Epithelial cell of esophagus (primary cell): ENCODE measurements at regions not wholly inside any gene's neighbourhood (a gene's known extent, or its start where the extent isn't known, plus 50 kb on each side); places are given as distances from the start of the nearest gene placed in this dataset.
A peak's percentile ranks its signal among the peaks of the same experiment; 100 is the strongest.

ENCODE experiments used
- DNase-seq: peaks from one replicate; pipeline ENCODE4 v3.0.0; 2010; ENCODE audit warnings: low read depth
- H3K4me3 ChIP-seq: 2 replicates; pipeline ENCODE4 v1.5.1; 2011; ENCODE audit warnings: mild to moderate bottlenecking, low read length, control low read depth
- CTCF ChIP-seq: IDR thresholded peaks from 2 replicates; pipeline ENCODE4 v1.5.1; 2011; ENCODE audit warnings: low read depth, mild to moderate bottlenecking, low read length, control low read depth, inconsistent platforms; ENCODE audit not compliant: insufficient read depth; ENCODE audit errors: missing control alignments

GRCh38 chr4:103370336-103370735, 172.2 kb upstream of the CENPE start:
- TF ChIP-seq CTCF: no peak
- no peak for DNase-seq
- no peak overlapping the region for H3K4me3 ChIP-seq

- TF ChIP-seq CTCF: peak; percentile 17
- no peak for DNase-seq
- H3K4me3 ChIP-seq: no peak overlapping the region
Measured at GRCh38 chr4:103365285-103365684, 167.1 kb upstream of the CENPE start.

- TF ChIP-seq CTCF: no peak
- H3K4me3 ChIP-seq: no peak overlapping the region
- peak; percentile 32 for DNase-seq
Measured at GRCh38 chr4:103364083-103364482, 165.9 kb upstream of the CENPE start.

- no peak for TF ChIP-seq CTCF
Measured at GRCh38 chr4:103361926-103362325, 163.8 kb upstream of the CENPE start.

GRCh38 chr4:103359900-103360299, 161.8 kb upstream of the CENPE start:
- H3K4me3 ChIP-seq: no peak overlapping the region
- no peak for TF ChIP-seq CTCF
- no peak for DNase-seq

More at GRCh38 chr4:103361926-103362325, 163.8 kb upstream of the CENPE start:
- H3K4me3 ChIP-seq: no peak overlapping the region
- DNase-seq: no peak

- DNase-seq: no peak
- TF ChIP-seq CTCF: no peak
- no peak overlapping the region for H3K4me3 ChIP-seq
Measured at GRCh38 chr4:103354006-103354405, 155.9 kb upstream of the CENPE start.

- no peak for DNase-seq
- no peak overlapping the region for H3K4me3 ChIP-seq
- TF ChIP-seq CTCF: no peak
Measured at GRCh38 chr4:103329642-103330041, 131.5 kb upstream of the CENPE start.
